ENCODE measurements at regions not wholly inside any gene's neighbourhood (a gene's known extent, or its start where the extent isn't known, plus 50 kb on each side); places are given as distances from the start of the nearest gene placed in this dataset.

- TF ChIP-seq CTCF (conservative IDR thresholded peaks at IDR 0.05; ENCODE audit: low read depth, low read length): no peak
- TF ChIP-seq EZH2 (IDR thresholded peaks at IDR 0.05; ENCODE audit: borderline replicate concordance, low read depth, low read length, poor library complexity, severe bottlenecking): no peak
Measured at GRCh38 chr9:12494411-12494810, 198.8 kb upstream of the TYRP1 start.
